ENCODE measurements at regions not wholly inside any gene's neighbourhood (a gene's known extent, or its start where the extent isn't known, plus 50 kb on each side); places are given as distances from the start of the nearest gene placed in this dataset.

- TF ChIP-seq CTCF (IDR thresholded peaks at IDR 0.05; ENCODE audit: low read length) = no peak
- TF ChIP-seq EZH2phosphoT487 (IDR thresholded peaks at IDR 0.05; ENCODE audit: low read length) = no peak
Observed at GRCh38 chr2:892892-893291, 57.8 kb upstream of the SNTG2 start.

Data from MM.1S (cell line).